ENCODE measurements at regions not wholly inside any gene's neighbourhood (a gene's known extent, or its start where the extent isn't known, plus 50 kb on each side); places are given as distances from the start of the nearest gene placed in this dataset.

DNA sequence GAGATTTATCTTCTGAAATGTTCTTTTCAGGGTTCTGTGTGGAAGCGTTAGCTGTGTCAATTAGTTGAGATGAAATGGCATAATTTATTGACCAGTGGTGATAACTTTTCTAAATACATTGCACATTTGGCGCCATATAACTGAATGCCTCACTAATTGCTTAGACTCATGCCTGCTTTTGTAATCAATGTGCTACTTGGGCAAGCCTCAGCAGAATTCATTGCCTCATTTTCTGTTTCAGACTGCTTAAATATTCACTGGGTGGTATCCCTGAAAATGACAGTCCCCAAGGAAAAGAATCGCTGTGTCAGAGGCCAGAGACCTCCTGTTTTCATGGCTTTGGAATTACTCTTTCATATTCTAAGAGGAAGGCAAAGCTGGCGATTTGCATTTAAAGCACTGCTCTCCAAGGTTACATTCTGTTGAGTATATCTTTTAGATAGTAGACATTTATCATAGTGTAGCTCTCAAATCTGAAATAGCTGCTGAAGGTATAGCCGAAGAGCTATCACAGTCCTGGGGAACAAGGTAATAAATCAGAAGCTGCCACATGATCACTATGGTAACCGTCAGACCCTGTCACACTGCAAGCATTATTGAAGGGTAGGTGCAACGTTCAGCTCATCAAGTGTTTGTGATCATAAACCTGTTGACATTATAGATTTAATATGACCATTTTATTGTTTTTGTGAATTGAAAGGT is 297.3 kb upstream of the E2F7 start:
- no peak overlapping the region for H3K27ac Mint-ChIP-seq
- intact Hi-C loops (cut with micrococcal nuclease) = no loop called here
- H3K9me3 Mint-ChIP-seq = peaks cover 9% of the 10 kb centered on the region
- no peaks in the 10 kb centered on the region for H3K36me3 Mint-ChIP-seq (ENCODE audit: low read depth)
- H3K4me1 Mint-ChIP-seq (ENCODE audit: low read depth) = no peaks in the 10 kb centered on the region
- no peak overlapping the region for H3K4me3 Mint-ChIP-seq
- H3K27me3 Mint-ChIP-seq = no peaks in the 10 kb centered on the region

DNA sequence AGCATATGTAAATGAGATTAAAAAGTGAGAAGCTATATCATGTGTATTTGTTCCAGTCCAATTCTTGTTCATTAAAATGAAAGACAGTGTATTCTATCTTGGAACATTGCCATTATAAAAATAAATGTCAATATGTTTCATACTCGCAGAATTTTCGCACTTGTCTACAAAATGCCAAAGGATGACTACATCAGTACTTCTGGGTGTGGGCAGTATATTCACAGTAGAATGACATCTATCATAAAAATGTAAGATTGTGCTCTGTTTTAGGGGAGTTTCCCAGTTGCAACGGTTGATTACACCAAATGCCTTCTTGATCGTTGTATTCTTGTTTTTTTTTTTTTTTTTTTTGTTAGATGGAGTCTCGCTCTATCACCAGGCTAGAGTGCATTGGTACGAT is 292.3 kb upstream of the E2F7 start:
- H3K4me1 Mint-ChIP-seq (ENCODE audit: low read depth) = no peaks in the 10 kb centered on the region
- H3K4me3 Mint-ChIP-seq = no peak overlapping the region
- H3K27ac Mint-ChIP-seq = no peak overlapping the region
- peaks cover 9% of the 10 kb centered on the region for H3K9me3 Mint-ChIP-seq
- H3K27me3 Mint-ChIP-seq = no peaks in the 10 kb centered on the region
- intact Hi-C loops (cut with micrococcal nuclease) = no loop called here
- H3K36me3 Mint-ChIP-seq (ENCODE audit: low read depth) = no peaks in the 10 kb centered on the region

DNA sequence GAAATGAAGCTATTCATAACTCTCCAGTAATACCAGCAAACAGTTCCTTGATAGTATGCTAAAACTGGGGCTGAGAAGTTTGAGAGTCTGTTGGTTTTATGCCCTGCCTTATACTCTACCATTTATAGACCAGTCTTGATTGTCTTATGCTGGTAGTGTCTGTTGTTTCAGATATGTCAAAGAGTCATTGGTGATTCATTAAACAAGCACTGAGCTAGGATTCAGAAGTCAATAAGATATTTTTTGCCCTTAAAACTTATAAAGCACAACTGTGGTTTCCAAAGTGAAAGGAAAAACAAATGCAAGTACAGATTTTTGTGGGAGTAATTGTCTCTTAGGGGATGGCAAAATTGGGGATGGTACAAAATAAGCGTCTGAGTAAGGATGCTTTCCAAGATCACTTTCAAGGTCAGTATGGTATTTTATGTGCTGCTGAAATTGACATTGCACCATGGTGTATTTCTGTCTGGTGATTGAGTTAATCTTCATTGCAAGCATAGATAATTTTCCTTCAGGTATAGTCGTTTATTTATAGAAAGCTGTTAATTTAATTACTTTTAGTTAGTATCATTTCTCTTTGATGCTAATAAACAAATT is 289.5 kb upstream of the E2F7 start:
- H3K27me3 Mint-ChIP-seq = no peaks in the 10 kb centered on the region
- no peaks in the 10 kb centered on the region for H3K4me1 Mint-ChIP-seq (ENCODE audit: low read depth)
- no peak overlapping the region for H3K4me3 Mint-ChIP-seq
- peaks cover 9% of the 10 kb centered on the region for H3K9me3 Mint-ChIP-seq
- intact Hi-C loops (cut with micrococcal nuclease) = no loop called here
- no peak overlapping the region for H3K27ac Mint-ChIP-seq
- H3K36me3 Mint-ChIP-seq (ENCODE audit: low read depth) = no peaks in the 10 kb centered on the region

DNA sequence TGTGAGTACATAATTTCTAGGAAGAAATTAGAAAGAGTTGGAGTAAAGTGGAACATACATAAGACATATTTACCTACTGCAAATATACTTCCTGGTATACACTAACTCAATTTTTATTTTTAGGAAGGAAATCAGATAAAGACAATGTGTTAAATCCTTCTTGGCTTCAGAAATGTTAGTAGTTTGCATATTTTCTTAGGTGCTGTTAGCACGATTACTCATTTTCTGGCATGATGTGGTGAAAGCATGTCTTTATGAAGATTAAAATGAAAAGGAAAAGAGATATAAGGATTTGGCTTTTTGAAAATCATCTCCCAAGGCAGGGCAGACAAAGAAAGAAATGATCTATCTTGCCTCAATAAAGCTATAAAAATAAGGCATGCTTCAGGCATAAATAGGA is 287.6 kb upstream of the E2F7 start:
- H3K4me1 Mint-ChIP-seq (ENCODE audit: low read depth) = no peaks in the 10 kb centered on the region

DNA sequence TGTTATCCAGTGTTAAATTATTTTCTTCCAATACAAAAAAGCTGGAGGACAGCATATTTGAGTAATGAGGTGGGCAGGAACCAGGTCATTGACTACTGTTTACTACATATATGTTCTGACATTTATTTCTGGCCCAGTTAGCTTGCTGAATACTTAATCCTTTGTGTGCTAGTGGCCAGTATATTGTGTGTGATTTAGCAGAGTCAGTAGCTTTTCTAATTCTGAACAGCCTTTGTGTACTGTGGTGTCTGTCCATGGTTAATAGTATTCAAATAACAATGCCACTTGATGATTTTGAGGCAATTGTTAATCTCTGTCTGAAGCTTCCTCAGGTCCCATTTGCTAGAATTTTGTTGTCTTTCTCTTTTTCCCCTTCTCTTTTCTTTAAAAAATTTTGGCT is 286.5 kb upstream of the E2F7 start:
- H3K27me3 Mint-ChIP-seq = no peaks in the 10 kb centered on the region
- H3K9me3 Mint-ChIP-seq = no peaks in the 10 kb centered on the region
- no peaks in the 10 kb centered on the region for H3K4me1 Mint-ChIP-seq (ENCODE audit: low read depth)
- intact Hi-C loops (cut with micrococcal nuclease) = no loop called here
- H3K4me3 Mint-ChIP-seq = no peak overlapping the region
- no peaks in the 10 kb centered on the region for H3K36me3 Mint-ChIP-seq (ENCODE audit: low read depth)
- H3K27ac Mint-ChIP-seq = no peak overlapping the region

More for the DNA sequence above, 287.6 kb upstream of the E2F7 start:
- Mint-ChIP-seq H3K27me3 (no peaks in the 10 kb centered on the region), H3K4me3 (no peak overlapping the region), H3K36me3 (ENCODE audit: low read depth) (no peaks in the 10 kb centered on the region), H3K9me3 (no peaks in the 10 kb centered on the region), H3K27ac (no peak overlapping the region)
- intact Hi-C loops (cut with micrococcal nuclease) = no loop called here

DNA sequence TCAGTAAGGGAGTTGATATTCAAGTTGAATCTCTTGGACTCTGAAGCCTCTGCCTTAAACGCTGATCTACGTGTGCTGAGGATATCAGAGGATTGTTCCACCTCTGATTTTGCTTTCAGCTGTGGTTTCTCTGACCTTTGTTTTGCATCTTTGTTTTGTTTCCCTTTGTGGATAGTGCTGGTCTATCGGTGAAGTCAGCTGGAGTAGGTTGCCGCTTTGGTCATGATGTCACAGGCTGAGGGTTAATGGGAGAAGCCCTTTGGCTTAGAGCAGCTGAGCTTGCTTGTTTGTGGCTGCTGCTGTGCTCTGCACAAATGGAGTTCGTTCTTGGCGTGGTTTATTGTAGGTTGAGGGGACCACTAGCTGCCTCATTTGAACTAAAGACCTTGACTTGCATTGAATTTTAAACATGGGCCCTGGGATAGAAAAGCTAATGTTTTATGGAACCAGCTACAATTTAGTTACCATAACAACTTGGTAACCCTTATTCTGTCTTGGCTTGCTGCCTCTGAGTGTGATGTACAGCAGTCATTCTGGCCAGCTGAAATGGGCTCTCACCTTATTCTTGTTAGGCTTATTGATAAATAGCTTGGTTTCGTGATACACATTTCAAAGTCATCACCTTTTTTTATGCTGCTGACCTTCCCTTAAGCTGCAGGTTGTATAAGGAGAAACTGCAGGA is 284.5 kb upstream of the E2F7 start:
- Mint-ChIP-seq H3K27ac (no peak overlapping the region), H3K4me3 (no peak overlapping the region), H3K27me3 (no peaks in the 10 kb centered on the region), H3K4me1 (ENCODE audit: low read depth) (no peaks in the 10 kb centered on the region), H3K36me3 (ENCODE audit: low read depth) (no peaks in the 10 kb centered on the region), H3K9me3 (no peaks in the 10 kb centered on the region)
- intact Hi-C loops (cut with micrococcal nuclease) = no loop called here

DNA sequence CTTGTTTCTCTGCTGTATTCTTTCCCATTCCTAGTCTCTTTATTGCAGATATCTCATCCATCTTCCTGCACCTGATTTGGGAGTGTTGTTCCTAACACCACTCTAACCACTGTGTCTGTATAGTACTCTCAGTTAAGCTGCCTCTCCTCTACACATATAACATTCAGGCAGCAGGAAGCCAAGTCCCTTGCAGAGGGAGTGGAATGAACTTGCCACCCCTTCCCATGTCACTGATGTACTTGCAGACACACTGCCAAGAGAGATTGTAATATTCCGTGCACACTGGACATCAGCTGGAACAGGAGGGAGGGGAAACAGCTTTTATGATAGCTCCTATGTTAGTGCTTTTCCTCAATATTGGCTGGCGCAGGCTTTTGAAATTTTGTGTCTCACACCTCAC is 281.6 kb upstream of the E2F7 start:
- H3K27me3 Mint-ChIP-seq = no peaks in the 10 kb centered on the region
- no peaks in the 10 kb centered on the region for H3K4me1 Mint-ChIP-seq (ENCODE audit: low read depth)
- H3K4me3 Mint-ChIP-seq = no peak overlapping the region
- no peak overlapping the region for H3K27ac Mint-ChIP-seq
- no peaks in the 10 kb centered on the region for H3K9me3 Mint-ChIP-seq
- no peaks in the 10 kb centered on the region for H3K36me3 Mint-ChIP-seq (ENCODE audit: low read depth)
- intact Hi-C loops (cut with micrococcal nuclease) = no loop called here

DNA sequence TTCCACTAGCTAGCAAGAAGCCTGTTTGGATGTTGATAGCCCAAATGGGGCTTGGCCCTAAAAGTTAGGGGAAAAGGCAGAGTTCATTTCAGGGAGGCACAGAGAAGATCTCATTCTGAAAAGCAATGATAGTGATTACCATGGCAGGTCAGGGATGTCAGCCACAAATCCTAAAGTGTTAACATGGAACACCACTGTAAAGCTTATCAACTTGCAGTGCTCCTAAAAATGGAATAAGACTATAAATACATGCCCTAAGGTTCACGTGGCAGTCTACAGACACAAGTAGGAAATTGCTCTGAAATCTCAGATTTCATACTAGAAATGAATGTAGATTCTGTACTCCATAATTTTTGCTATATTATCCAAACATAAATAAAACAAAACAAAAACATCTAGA is 280.0 kb upstream of the E2F7 start:
- Mint-ChIP-seq H3K4me3 (no peak overlapping the region), H3K9me3 (no peaks in the 10 kb centered on the region), H3K27ac (no peak overlapping the region), H3K4me1 (ENCODE audit: low read depth) (no peaks in the 10 kb centered on the region), H3K36me3 (ENCODE audit: low read depth) (no peaks in the 10 kb centered on the region), H3K27me3 (no peaks in the 10 kb centered on the region)
- intact Hi-C loops (cut with micrococcal nuclease) = no loop called here

DNA sequence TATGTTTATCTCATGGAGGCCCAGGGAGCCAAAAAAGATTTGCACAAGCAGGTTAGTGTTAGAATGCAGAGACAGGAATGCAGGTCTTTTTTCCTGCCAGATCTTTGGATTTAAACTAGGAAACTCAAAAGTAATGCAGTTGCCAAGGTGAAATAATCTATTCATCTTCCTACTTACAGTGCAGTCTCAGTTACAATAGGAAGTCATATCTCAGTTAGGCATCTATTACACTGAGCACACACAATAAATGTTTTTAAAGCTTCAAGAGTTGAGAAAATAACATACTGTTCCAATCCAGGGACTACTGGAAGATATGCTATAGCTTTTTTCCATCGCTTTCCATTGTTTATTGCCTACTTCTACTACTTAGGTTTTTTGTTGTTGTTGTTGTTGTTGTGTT is 279.3 kb upstream of the E2F7 start:
- Mint-ChIP-seq H3K4me1 (ENCODE audit: low read depth) (no peaks in the 10 kb centered on the region), H3K36me3 (ENCODE audit: low read depth) (no peaks in the 10 kb centered on the region), H3K27ac (no peak overlapping the region), H3K27me3 (no peaks in the 10 kb centered on the region), H3K9me3 (no peaks in the 10 kb centered on the region), H3K4me3 (no peak overlapping the region)
- intact Hi-C loops (cut with micrococcal nuclease) = no loop called here

DNA sequence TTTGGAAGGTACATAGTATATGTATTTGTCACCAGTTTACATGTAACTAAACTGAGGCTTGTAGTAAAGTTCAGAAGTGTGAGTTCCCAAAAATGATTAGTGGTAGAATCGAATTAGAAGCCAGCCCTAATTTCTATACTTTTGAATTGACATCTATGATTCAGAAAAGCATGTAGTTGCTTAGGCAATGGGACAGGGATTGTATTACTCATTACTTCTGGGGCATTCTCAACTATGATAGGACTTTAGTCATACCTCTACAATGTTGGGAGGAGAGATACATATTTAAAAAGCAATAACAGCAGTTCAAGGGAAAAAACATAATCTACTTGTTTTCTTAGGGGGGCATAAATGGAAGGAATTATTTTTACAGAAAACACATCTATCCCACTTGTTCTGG is 277.9 kb upstream of the E2F7 start:
- Mint-ChIP-seq H3K27ac (no peak overlapping the region), H3K9me3 (no peaks in the 10 kb centered on the region), H3K4me1 (ENCODE audit: low read depth) (no peaks in the 10 kb centered on the region), H3K36me3 (ENCODE audit: low read depth) (no peaks in the 10 kb centered on the region), H3K4me3 (no peak overlapping the region), H3K27me3 (no peaks in the 10 kb centered on the region)
- intact Hi-C loops (cut with micrococcal nuclease) = no loop called here

DNA sequence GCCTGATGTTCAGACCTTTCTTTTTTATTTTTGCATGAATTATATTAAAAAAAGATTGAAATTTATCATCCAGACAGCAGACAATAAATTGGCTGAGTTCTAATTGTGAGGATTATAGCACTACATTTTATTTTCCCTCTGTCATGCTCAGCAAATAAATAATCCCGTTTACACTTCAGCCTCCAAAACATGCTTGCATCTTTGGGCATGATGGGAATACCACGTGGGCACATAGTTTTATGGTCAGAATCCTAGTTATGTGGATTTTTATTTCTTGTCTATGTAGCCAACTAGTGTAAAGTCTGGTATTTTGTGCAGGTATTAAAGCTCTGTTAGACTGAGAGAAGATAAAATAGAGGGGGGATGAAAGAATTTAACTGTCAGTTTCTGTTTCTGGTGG is 276.9 kb upstream of the E2F7 start:
- intact Hi-C loops (cut with micrococcal nuclease) = no loop called here
- Mint-ChIP-seq H3K27ac (no peak overlapping the region), H3K27me3 (no peaks in the 10 kb centered on the region), H3K36me3 (ENCODE audit: low read depth) (no peaks in the 10 kb centered on the region), H3K4me1 (ENCODE audit: low read depth) (no peaks in the 10 kb centered on the region), H3K9me3 (no peaks in the 10 kb centered on the region), H3K4me3 (no peak overlapping the region)

DNA sequence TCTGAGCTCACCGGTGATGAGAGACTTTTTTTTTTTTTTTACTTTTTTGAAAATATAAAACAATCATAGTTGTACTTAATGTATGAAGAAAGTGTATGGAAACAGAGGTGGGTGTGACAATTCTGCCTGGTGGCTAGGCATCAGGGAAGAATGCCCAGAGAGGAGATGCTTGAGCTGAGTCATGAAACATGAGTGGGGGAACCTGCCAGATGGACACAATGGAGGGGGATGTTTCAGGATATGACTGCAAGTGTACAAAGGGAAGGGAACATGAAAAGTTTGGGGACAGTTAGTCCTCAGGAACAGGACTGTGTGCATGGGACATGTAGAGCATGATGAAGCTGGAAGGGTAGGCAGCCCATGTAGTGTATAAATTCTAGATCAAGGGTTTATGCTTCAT is 274.2 kb upstream of the E2F7 start:
- Mint-ChIP-seq H3K36me3 (ENCODE audit: low read depth) (no peaks in the 10 kb centered on the region), H3K9me3 (no peaks in the 10 kb centered on the region), H3K4me1 (ENCODE audit: low read depth) (no peaks in the 10 kb centered on the region), H3K4me3 (no peak overlapping the region), H3K27ac (no peak overlapping the region), H3K27me3 (no peaks in the 10 kb centered on the region)
- intact Hi-C loops (cut with micrococcal nuclease) = no loop called here

DNA sequence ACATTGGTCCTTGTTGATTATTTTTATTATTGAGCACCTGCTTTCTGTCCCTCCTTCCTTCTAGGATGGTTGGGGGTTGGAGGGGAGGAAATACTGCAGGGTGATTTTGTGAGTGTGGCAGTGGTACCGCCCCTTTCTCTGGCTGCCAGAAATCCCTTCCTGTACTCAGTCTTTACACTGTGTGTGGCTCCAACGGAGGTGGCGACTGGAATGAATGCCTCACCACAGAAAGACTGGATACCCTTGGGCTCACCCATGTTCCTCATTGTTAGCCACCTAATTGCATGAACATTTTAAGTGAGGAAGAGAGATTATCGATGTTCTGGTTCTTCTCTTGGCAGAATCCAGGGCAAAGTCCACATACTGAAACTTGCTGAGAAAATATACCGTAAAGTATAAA is 272.0 kb upstream of the E2F7 start:
- Mint-ChIP-seq H3K4me1 (ENCODE audit: low read depth) (no peaks in the 10 kb centered on the region), H3K27me3 (no peaks in the 10 kb centered on the region), H3K27ac (no peak overlapping the region), H3K9me3 (no peaks in the 10 kb centered on the region), H3K36me3 (ENCODE audit: low read depth) (no peaks in the 10 kb centered on the region), H3K4me3 (no peak overlapping the region)
- intact Hi-C loops (cut with micrococcal nuclease) = no loop called here

DNA sequence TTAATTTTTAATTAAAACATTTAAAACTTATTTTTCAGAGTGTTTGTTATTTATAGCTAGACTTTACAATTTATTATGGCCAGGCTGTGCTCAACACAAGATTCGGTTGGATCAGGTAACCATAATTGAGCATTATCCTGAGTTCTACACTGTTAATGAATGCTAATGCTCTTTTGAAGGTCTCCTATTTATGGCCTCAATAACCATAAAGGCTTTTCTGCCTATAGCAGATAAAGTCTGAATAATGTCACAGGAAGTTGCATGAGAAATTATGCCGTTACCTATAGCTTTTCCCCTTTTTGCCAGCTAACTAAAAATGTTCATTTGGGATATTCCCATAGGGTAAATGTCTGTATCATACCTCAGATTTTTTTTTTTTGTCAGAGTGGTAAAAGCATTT is 269.4 kb upstream of the E2F7 start:
- no peaks in the 10 kb centered on the region for H3K4me1 Mint-ChIP-seq (ENCODE audit: low read depth)
- intact Hi-C loops (cut with micrococcal nuclease) = no loop called here
- H3K4me3 Mint-ChIP-seq = no peak overlapping the region
- no peaks in the 10 kb centered on the region for H3K27me3 Mint-ChIP-seq
- H3K27ac Mint-ChIP-seq = no peak overlapping the region
- H3K36me3 Mint-ChIP-seq (ENCODE audit: low read depth) = no peaks in the 10 kb centered on the region
- H3K9me3 Mint-ChIP-seq = no peaks in the 10 kb centered on the region

DNA sequence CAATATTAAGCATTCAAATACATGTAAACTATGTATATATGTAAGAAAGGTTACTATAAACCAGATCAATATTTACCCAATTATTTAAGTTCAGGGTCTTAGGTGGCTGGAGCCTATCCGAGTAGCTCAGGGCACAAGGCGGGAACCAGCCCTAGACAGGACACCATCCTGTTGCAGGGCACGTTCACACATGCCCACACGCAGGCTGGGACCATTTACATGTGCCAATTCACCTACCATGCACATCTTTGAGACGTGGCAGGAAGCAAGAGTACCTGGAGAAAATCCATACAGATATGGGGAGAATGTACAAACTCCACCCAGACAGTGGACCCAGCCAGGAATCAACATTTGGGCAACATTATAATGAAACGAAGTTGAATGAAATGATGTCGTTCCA is 263.0 kb upstream of the E2F7 start:
- intact Hi-C loops (cut with micrococcal nuclease) = no loop called here
- Mint-ChIP-seq H3K27me3 (peaks cover 37% of the 10 kb centered on the region), H3K4me3 (no peak overlapping the region), H3K36me3 (ENCODE audit: low read depth) (no peaks in the 10 kb centered on the region), H3K27ac (no peak overlapping the region), H3K4me1 (ENCODE audit: low read depth) (peaks cover 17% of the 10 kb centered on the region), H3K9me3 (no peaks in the 10 kb centered on the region)
